Heart right ventricle (tissue), 16 donors: ENCODE measurements at regions not wholly inside any gene's neighbourhood (a gene's known extent, or its start where the extent isn't known, plus 50 kb on each side); places are given as distances from the start of the nearest gene placed in this dataset.
"Not testable (repeated sequence)": the region's sequence is repeated elsewhere in the genome, so short reads cannot be mapped to it uniquely, and the experiment has no call there.

Source experiments
- ATAC-seq, 8 donors: fragments of 200-7000 bp; cut with Tn5 transposase; one replicate each; pipeline ENCODE4 v1.9.1; 2020; ENCODE audit warnings: mild to moderate bottlenecking in 8 of 8, moderate library complexity in 8 of 8, moderate number of reproducible peaks in 1 of 8
- DNase-seq, 2 donors: peaks; one replicate each; pipeline ENCODE4 v3.0.0-alpha.2; 2020
- H3K27ac ChIP-seq, 10 donors: fragments of 200-600 bp; sonication (generic) in 2 of 10; one replicate each; pipeline versions ENCODE4 v1.5.0 to v1.8.0; 2020 to 2022; ENCODE audit warnings: mild to moderate bottlenecking in 3 of 10
- H3K27me3 ChIP-seq, 7 donors: fragments of 200-600 bp; one replicate each; pipeline ENCODE4 v1.8.0; 2021 to 2022; ENCODE audit warnings: mild to moderate bottlenecking in 2 of 7
- H3K36me3 ChIP-seq, 9 donors: fragments of 200-600 bp; sonication (generic) in 1 of 9; one replicate each; pipeline versions ENCODE4 v1.5.0 to v1.8.0; 2020 to 2022; ENCODE audit warnings: mild to moderate bottlenecking in 2 of 9
- H3K4me1 ChIP-seq, 9 donors: fragments of 200-600 bp; sonication (generic) in 1 of 9; one replicate each; pipeline versions ENCODE4 v1.5.0 to v1.8.0; 2020 to 2022; ENCODE audit warnings: mild to moderate bottlenecking in 4 of 9
- H3K4me3 ChIP-seq, 10 donors: fragments of 200-600 bp; sonication (generic) in 2 of 10; one replicate each; pipeline versions ENCODE4 v1.5.0 to v1.8.0; 2020 to 2022; ENCODE audit warnings: mild to moderate bottlenecking in 7 of 10, moderate library complexity in 2 of 10
- H3K9me3 ChIP-seq, 11 donors: fragments of 200-600 bp in 10 of 11; sonication (generic) in 2 of 11; one replicate each; pipeline versions ENCODE4 v1.5.0 to v1.8.0; 2013 to 2022; ENCODE audit warnings: mild to moderate bottlenecking in 2 of 11, control low read depth in 1 of 11, moderate library complexity in 1 of 11
- WGBS, 2 donors: extraction: QIAGEN DNeasy Blood & Tissue Kit; methylation state at CpG; one replicate each; pipeline ENCODE4 v1.1.7; 2013; ENCODE audit warnings: inconsistent platforms in 1 of 2; 5-methylcytosine and 5-hydroxymethylcytosine counted together
- intact Hi-C, 10 donors: fragments of 100-400 bp; cut with DNase I; formaldehyde crosslinking; loops; one replicate each; pipeline versions ENCODE4 v1.11.1 to v1.14.2; 2022
- TF ChIP-seq, protein P1 (sequence below), 9 donors: fragments of 200-600 bp; sonication (generic) in 2 of 9; IDR thresholded peaks; one replicate each; pipeline versions ENCODE4 v1.5.0 to v1.8.0; 2021 to 2022; ENCODE audit warnings: antibody characterized with exemption in 9 of 9, mild to moderate bottlenecking in 5 of 9, moderate library complexity in 1 of 9
- donor health status: Arrhythmogenic right ventricular cardiomyopathy.
- donor health status: ischemic (EF 13 %, LVEDD 7.1; RV severe dilation, severe dysfunction).
- donor health status: healthy with polysubstance abuse.
- donor health status: DM: no; HTN: yes; CAD: no.
- donor health status: DM: no; HTN: no; CAD: no.
- donor health status: ischemic (EF 25% LVEDD 6.9; RV normal size, moderate dysfunction).
- donor health status: ischemic (EF 25% LVEDD 5.7; RV mildly dilated, moderate dysfunction).
- donor health status: healthy.
- donor health status: DM: yes; HTN: yes; CAD: no.
- donor health status: Ischemic cardiomyopathy.
- donor health status: ischemic (EF 35%, LVEDD 5.7; RV mildly dilated, moderate dysfunction).
- donor health status: nonischemic (EF 11% LVEDD 7.7; RV severe dilation, severe dysfunction).
- donor health status: DM: yes; HTN: yes; CAD: no.
- donor health status: PGD.
- donor health status: ischemic (EF 29% LVEDD 5.4; RV normal size, mild dysfunction).
- donor health status: nonischemic (EF 23%, LVEDD 6.1; RV moderate dilation, normal function).

DNA sequence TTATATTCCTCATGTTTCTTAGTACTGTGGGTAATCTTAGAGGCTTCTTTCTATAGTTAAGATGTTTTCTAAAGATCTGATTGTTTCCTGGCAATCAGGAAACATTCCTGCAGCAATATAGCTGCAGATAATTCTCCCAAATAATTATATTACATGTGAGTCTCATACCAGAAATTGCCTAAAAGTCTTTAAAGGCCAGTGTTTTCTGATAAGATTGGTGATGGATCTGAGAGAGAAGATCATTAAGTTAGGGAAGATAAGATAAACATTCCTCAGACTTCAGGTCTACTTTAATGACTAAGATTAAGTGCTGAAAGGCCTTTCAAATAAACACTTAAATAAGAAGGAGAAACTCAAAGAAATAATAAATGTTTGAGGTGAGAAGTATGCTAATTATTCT, 107.7 kb upstream of the DAB2 start:
- intact Hi-C loops, result no loop called here
- no peak overlapping the region for H3K27ac ChIP-seq
- TF ChIP-seq, protein P1, sequence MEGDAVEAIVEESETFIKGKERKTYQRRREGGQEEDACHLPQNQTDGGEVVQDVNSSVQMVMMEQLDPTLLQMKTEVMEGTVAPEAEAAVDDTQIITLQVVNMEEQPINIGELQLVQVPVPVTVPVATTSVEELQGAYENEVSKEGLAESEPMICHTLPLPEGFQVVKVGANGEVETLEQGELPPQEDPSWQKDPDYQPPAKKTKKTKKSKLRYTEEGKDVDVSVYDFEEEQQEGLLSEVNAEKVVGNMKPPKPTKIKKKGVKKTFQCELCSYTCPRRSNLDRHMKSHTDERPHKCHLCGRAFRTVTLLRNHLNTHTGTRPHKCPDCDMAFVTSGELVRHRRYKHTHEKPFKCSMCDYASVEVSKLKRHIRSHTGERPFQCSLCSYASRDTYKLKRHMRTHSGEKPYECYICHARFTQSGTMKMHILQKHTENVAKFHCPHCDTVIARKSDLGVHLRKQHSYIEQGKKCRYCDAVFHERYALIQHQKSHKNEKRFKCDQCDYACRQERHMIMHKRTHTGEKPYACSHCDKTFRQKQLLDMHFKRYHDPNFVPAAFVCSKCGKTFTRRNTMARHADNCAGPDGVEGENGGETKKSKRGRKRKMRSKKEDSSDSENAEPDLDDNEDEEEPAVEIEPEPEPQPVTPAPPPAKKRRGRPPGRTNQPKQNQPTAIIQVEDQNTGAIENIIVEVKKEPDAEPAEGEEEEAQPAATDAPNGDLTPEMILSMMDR (IDR thresholded peaks at IDR 0.05), result no peak
- no peaks in the 10 kb centered on the region for H3K9me3 ChIP-seq
- DNase-seq (no peak), ATAC-seq (no peak)
- peaks cover 0 to 4% (median 0%) of the 10 kb centered on the region in 7 donors for H3K27me3 ChIP-seq
- peaks cover 0 to 9% (median 0%) of the 10 kb centered on the region in 9 donors for H3K4me1 ChIP-seq
- H3K4me3 ChIP-seq, result no peak overlapping the region
- H3K36me3 ChIP-seq, result no peaks in the 10 kb centered on the region

DNA sequence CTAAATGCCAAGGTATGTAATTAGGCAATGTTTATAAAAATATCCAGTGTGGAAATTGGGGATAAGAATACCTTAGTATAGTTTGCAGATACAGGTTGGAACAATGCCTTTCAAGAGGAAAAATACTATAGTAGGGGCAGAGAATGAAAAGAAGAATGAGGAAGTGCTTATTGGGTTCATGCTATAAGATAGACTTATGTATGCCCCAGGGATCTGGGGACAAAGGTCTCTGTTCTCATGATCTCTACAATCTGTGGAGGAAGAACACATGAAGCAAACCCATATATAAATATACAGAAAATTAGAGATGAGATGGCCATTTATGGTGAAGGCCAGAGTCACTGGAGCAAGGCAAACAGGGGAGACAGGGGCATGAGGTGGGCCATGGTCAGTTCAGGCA, 106.5 kb upstream of the DAB2 start:
- DNase-seq (no peak), ATAC-seq (no peak)
- TF ChIP-seq, protein P1 (IDR thresholded peaks at IDR 0.05), result no peak
- Histone ChIP-seq H3K27ac (no peak overlapping the region), H3K9me3 (no peaks in the 10 kb centered on the region), H3K27me3 (peaks cover 0 to 3% (median 0%) of the 10 kb centered on the region in 7 donors), H3K4me3 (no peak overlapping the region), H3K36me3 (no peaks in the 10 kb centered on the region), H3K4me1 (peaks cover 0 to 19% (median 3%) of the 10 kb centered on the region in 9 donors)
- intact Hi-C loops, result no loop called here

DNA sequence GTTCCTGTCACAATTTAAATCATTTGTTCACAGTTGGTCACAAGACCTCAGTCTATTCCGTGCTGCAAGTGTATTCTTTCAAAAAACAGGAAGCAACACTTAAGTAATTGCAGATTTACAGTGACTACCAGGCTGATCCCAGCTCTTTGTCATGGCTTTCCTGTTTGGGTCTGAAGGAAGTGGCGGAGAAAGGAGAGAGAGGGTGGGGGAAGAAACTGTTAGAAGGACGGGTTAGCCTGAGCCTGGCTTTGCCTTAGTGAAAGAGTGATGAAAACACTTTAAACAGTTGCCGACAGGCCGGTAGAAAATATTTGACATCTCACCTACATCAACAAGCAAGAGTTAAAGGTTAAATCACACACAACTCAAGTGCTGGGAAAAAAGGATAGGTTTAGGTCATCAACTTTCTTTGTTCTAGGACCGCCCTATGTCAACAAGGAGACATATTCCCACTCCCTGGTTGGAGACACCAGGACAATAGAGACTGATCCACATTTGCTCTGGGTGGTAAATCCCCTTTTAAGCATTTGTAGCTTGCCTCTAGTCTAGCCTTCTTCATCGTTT, 102.2 kb upstream of the DAB2 start:
- Histone ChIP-seq H3K27ac (peak overlapping the region; percentile 33 to 89 (median 70)), H3K27me3 (no peaks in the 10 kb centered on the region), H3K4me1 (peaks cover 0 to 38% (median 18%) of the 10 kb centered on the region in 9 donors), H3K36me3 (no peaks in the 10 kb centered on the region), H3K9me3 (no peaks in the 10 kb centered on the region), H3K4me3 (no peak overlapping the region)
- intact Hi-C loops, result loop anchor here in 2 of 10 donors (5.0 kb wide), 2 partner anchors 100 to 105 kb away; partner anchors contain the start of gene DAB2 (in 1 of the 2)
- DNase-seq (peak in 1 of 2 donors; percentile 54), ATAC-seq (peak; percentile 65 to 94 (median 88))
- TF ChIP-seq, protein P1 (IDR thresholded peaks at IDR 0.05), result no peak
- 56 to 58% methylated on average over 7 of the region's 7 CpGs for WGBS, 2 donors

DNA sequence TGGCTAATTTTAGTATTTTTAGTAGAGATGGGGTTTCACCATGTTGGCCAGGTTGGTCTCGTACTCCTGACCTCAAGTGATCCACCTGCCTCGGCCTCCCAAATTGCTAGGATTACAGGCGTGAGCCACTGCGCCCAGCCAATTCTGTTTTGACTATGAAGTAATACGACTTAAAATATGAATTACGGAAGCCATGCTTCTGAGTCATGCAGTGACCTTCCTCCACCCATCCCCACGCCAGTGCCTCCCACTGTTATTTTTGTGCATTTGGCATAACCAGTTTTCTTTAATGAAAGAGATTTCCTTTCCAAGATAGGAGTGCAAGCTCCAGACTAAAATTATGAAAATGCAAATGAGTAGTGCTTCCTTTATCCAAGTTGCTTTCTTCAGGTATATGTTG, 101.0 kb upstream of the DAB2 start:
- Histone ChIP-seq H3K4me1 (peaks cover 0 to 38% (median 20%) of the 10 kb centered on the region in 9 donors), H3K27ac (peak overlapping the region in 9 of 10 donors; percentile 33 to 89 (median 71))
- H3K9me3 ChIP-seq, H3K4me3 ChIP-seq, H3K27me3 ChIP-seq, H3K36me3 ChIP-seq: not testable (repeated sequence)
- intact Hi-C loops, result loop anchor here in 2 of 10 donors (5.0 kb wide), 2 partner anchors 98 to 103 kb away; partner anchors contain the start of gene DAB2 (in 1 of the 2)
- DNase-seq, result peak; percentile 20 to 63
- peak; percentile 62 to 92 (median 84) for ATAC-seq
- 57 to 71% methylated on average over 7 of the region's 7 CpGs for WGBS, 2 donors

DNA sequence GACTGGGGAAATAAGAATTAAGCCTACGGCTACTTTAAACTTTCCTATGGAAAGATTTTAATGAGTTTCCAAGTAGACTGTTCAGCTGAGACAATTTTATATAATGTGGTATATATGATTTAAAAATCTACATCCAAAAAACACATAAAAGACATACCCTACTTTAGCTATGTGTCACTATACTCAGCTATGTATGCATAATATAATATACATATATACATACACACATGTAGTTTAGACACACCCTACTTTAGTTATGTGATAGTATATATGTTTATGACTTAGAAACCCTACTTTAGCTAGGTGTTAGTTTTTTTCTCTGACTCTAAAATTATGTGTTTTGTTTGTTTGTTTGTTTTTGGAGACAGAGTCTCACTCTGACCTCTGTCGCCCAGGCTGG, 100.5 kb upstream of the DAB2 start:
- WGBS, 2 donors, result 94 to 95% methylated on average over 2 of the region's 2 CpGs
- peaks cover 0 to 42% (median 25%) of the 10 kb centered on the region in 9 donors for H3K4me1 ChIP-seq
- DNase-seq, result no peak
- H3K36me3 ChIP-seq, result no peaks in the 10 kb centered on the region
- no peak overlapping the region for H3K4me3 ChIP-seq
- ATAC-seq, result no peak
- TF ChIP-seq, protein P1 (IDR thresholded peaks at IDR 0.05), result no peak
- intact Hi-C loops, result loop anchor here in 2 of 10 donors (5.0 kb wide), 2 partner anchors 98 to 103 kb away; partner anchors contain the start of gene DAB2 (in 1 of the 2)
- H3K27me3 ChIP-seq, result no peaks in the 10 kb centered on the region
- peak overlapping the region in 7 of 10 donors; percentile 44 to 89 (median 77) for H3K27ac ChIP-seq
- peaks cover 0 to 9% (median 0%) of the 10 kb centered on the region in 11 donors for H3K9me3 ChIP-seq
